Uterus (tissue), 3 donors: ENCODE measurements at regions not wholly inside any gene's neighbourhood (a gene's known extent, or its start where the extent isn't known, plus 50 kb on each side); places are given as distances from the start of the nearest gene placed in this dataset.

Experiments
- DNase-seq, 2 donors: peaks; one replicate each; pipeline ENCODE4 v3.0.0-alpha.2; 2019 to 2020
- H3K27ac ChIP-seq, 2 donors: fragments of 200-600 bp; sonication (generic); 1 replicate in 1 of 2; 2 replicates in 1 of 2; pipeline ENCODE4 v1.5.1; 2016 to 2018
- H3K27me3 ChIP-seq, 2 donors: fragments of 200-600 bp; sonication (generic); one replicate each; pipeline ENCODE4 v1.5.1; 2018 to 2019; ENCODE audit warnings: control low read depth in 1 of 2
- H3K36me3 ChIP-seq, 2 donors: fragments of 200-600 bp; sonication (generic); one replicate each; pipeline ENCODE4 v1.5.1; 2019; ENCODE audit warnings: control low read depth in 1 of 2
- H3K4me1 ChIP-seq, 2 donors: fragments of 200-600 bp; sonication (generic); one replicate each; pipeline ENCODE4 v1.5.1; 2018 to 2019; ENCODE audit warnings: control low read depth in 1 of 2
- H3K4me3 ChIP-seq, 2 donors: fragments of 200-600 bp; sonication (generic); 1 replicate in 1 of 2; 2 replicates in 1 of 2; pipeline ENCODE4 v1.5.1; 2018 to 2019; ENCODE audit warnings: mild to moderate bottlenecking in 1 of 2
- H3K9me3 ChIP-seq, 2 donors: fragments of 200-600 bp; sonication (generic); one replicate each; pipeline ENCODE4 v1.5.1; 2019; ENCODE audit warnings: control low read depth in 1 of 2
- POLR2A ChIP-seq, 2 donors: fragments of 450-650 bp; IDR thresholded peaks; one replicate each; pipeline ENCODE4 v1.6.1; 2016; ENCODE audit warnings: antibody characterized with exemption in 2 of 2, mild to moderate bottlenecking in 1 of 2, moderate library complexity in 1 of 2
- intact Hi-C: fragments of 100-400 bp; cut with DNase I; formaldehyde crosslinking; loops from one replicate; pipeline ENCODE4 v1.15.1; 2023; ENCODE audit warnings: low total_unique reads
- TF ChIP-seq, protein P1 (sequence below), 4 experiments: fragments of 200-600 bp in 2 of 4; fragments of 450-650 bp in 2 of 4; sonication (generic) in 2 of 4; IDR thresholded peaks; one replicate each; pipeline ENCODE4 v1.5.1; 2016 to 2019; ENCODE audit warnings: antibody characterized with exemption in 4 of 4, mild to moderate bottlenecking in 2 of 4, moderate library complexity in 1 of 4
- donor health status: DM: yes; HTN: yes; CAD: no.

DNA sequence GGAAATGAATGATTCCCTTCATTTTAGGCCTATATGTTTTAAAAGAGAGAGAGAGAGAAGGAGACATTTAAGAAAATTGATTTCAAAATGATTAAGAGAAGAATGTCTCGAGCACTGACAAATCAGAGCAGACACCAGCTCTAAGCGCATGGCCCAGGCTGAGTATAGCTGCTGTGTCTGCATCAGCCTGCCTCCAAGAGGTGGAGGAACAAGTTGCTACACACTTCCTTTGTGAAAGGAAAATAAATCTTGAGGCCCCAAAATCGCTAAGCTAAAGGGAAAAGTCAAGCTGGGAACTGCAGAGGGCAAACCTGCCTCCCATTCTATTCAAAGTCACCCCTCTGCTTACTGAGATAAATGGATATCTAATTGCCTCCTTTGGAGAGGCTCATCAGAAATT is 728.7 kb upstream of the TMEM132C start:
- Histone ChIP-seq H3K4me3 (no peak overlapping the region), H3K27ac (no peak overlapping the region), H3K27me3 (no peaks in the 10 kb centered on the region), H3K9me3 (no peaks in the 10 kb centered on the region), H3K36me3 (no peaks in the 10 kb centered on the region), H3K4me1 (no peaks in the 10 kb centered on the region)
- no peak for DNase-seq
- no peak for TF ChIP-seq POLR2A (IDR thresholded peaks at IDR 0.05)
- TF ChIP-seq, protein P1, sequence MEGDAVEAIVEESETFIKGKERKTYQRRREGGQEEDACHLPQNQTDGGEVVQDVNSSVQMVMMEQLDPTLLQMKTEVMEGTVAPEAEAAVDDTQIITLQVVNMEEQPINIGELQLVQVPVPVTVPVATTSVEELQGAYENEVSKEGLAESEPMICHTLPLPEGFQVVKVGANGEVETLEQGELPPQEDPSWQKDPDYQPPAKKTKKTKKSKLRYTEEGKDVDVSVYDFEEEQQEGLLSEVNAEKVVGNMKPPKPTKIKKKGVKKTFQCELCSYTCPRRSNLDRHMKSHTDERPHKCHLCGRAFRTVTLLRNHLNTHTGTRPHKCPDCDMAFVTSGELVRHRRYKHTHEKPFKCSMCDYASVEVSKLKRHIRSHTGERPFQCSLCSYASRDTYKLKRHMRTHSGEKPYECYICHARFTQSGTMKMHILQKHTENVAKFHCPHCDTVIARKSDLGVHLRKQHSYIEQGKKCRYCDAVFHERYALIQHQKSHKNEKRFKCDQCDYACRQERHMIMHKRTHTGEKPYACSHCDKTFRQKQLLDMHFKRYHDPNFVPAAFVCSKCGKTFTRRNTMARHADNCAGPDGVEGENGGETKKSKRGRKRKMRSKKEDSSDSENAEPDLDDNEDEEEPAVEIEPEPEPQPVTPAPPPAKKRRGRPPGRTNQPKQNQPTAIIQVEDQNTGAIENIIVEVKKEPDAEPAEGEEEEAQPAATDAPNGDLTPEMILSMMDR (IDR thresholded peaks at IDR 0.05): no peak
- intact Hi-C loops: no loop called here

DNA sequence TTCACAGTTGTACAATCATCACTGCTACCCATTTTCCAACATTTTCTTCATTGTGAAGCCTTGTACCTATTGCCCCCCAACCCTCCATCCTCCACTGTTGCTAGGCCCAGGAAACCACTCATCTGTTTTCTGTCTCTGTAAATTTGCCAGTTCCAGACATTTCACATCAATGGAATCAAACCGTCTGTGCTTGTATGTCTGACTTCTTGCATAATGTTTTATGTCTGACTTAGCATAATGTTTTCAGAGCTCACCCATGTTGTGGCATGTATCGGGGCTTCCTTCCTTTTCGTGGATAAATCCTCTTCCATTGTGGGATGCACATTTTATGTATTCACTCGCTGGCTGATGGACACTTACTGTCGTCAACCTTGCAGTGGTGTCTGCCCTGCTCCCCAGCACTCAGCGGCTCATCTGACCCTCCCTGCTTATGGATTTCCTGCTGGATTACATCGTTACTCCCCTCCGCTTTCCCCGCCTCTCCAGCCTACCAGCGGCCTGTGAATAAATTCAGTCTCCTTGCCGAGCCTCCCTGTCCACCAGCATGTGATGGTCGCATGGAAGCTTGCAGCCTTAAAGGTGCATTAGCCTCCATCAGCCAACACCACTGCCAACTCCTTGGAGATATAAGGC is 727.6 kb upstream of the TMEM132C start:
- Histone ChIP-seq H3K27me3 (no peaks in the 10 kb centered on the region), H3K4me1 (no peaks in the 10 kb centered on the region), H3K9me3 (no peaks in the 10 kb centered on the region), H3K27ac (no peak overlapping the region), H3K4me3 (no peak overlapping the region), H3K36me3 (no peaks in the 10 kb centered on the region)
- intact Hi-C loops: no loop called here
- no peak for TF ChIP-seq POLR2A (IDR thresholded peaks at IDR 0.05)
- TF ChIP-seq, protein P1 (IDR thresholded peaks at IDR 0.05): no peak
- DNase-seq: no peak

DNA sequence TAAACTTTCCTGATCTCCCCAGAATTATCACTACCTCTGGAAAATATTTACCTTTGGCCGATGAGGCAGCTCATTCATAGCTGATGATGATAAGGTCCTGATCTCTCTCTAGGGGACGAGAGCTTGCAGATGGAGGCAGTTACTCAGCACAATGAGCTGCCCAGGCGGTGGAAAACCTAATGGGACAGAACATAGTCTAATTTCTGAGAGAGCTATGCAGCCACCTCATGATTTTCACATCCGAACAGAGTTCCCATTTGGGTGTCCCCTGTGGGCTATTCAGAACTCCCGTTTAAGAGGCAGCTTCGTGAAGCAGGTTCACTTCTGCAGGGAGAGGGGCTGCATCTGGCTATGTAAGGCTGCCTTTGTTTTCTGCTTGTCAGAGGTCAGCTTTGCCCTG is 724.6 kb upstream of the TMEM132C start:
- no peaks in the 10 kb centered on the region for H3K9me3 ChIP-seq
- H3K4me1 ChIP-seq: no peaks in the 10 kb centered on the region
- DNase-seq: no peak
- no peak overlapping the region for H3K27ac ChIP-seq
- H3K36me3 ChIP-seq: no peaks in the 10 kb centered on the region
- no peak overlapping the region for H3K4me3 ChIP-seq
- intact Hi-C loops: no loop called here
- TF ChIP-seq, protein P1 (IDR thresholded peaks at IDR 0.05): no peak
- no peak for TF ChIP-seq POLR2A (IDR thresholded peaks at IDR 0.05)
- H3K27me3 ChIP-seq: no peaks in the 10 kb centered on the region

GRCh38 chr12:127542931-127543330 is 724.0 kb upstream of the TMEM132C start:
- intact Hi-C loops: no loop called here
- no peaks in the 10 kb centered on the region for H3K9me3 ChIP-seq
- no peak overlapping the region for H3K27ac ChIP-seq
- no peak for TF ChIP-seq POLR2A (IDR thresholded peaks at IDR 0.05)
- TF ChIP-seq, protein P1 (IDR thresholded peaks at IDR 0.05): no peak
- H3K4me1 ChIP-seq: no peaks in the 10 kb centered on the region
- no peaks in the 10 kb centered on the region for H3K27me3 ChIP-seq
- no peak overlapping the region for H3K4me3 ChIP-seq
- no peaks in the 10 kb centered on the region for H3K36me3 ChIP-seq
- DNase-seq: no peak

DNA sequence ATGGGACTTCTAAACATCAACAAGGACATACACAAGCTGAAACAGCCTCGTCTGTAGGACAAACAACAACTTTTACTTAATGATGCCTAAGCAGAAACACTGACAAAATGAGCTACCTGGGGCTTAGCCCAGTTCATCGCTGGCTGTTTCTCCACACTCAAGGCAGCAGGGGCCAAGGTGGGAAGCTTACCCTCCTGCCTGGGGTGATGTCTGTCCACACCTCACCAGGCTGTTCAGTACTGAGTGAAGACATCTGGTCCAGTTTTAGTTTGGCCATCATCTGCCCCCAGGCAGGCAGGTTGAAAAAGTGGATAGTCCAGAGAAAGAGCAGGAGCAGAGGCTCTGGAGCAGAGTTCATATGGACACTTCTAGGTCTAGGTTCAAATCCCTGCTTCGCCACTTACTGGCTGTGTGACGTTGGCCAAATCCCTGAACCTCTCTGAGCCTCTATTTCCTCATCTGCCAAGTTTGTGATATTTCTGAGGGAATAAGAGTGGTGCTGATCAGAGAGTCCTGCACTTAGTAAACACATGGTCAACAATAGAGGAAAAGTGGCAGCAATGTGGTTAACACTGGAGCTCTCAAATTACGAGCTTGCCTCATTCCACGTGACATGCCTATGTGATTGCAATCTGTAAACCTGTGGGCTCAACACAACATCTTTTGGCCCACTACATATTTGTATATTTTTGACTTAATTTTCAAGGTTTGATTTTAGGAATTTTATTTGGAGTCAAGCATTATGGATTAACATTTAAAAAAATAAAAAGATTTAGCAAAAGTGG is 720.1 kb upstream of the TMEM132C start:
- no peaks in the 10 kb centered on the region for H3K36me3 ChIP-seq
- H3K27me3 ChIP-seq: no peaks in the 10 kb centered on the region
- intact Hi-C loops: no loop called here
- no peak overlapping the region for H3K4me3 ChIP-seq
- TF ChIP-seq, protein P1 (IDR thresholded peaks at IDR 0.05): no peak
- TF ChIP-seq POLR2A (IDR thresholded peaks at IDR 0.05): no peak
- H3K27ac ChIP-seq: no peak overlapping the region
- no peaks in the 10 kb centered on the region for H3K9me3 ChIP-seq
- H3K4me1 ChIP-seq: no peaks in the 10 kb centered on the region
- no peak for DNase-seq
